ENCODE measurements at regions not wholly inside any gene's neighbourhood (a gene's known extent, or its start where the extent isn't known, plus 50 kb on each side); places are given as distances from the start of the nearest gene placed in this dataset.

- Histone ChIP-seq H2AFZ (ENCODE audit: low read depth, low read length) (no peak overlapping the region), H3K27ac (ENCODE audit: low read length) (no peak overlapping the region), H3K4me2 (ENCODE audit: low read length) (no peak overlapping the region), H3K36me3 (ENCODE audit: insufficient read depth, low read length) (no peaks in the 10 kb centered on the region), H3K9me3 (ENCODE audit: low read length) (no peaks in the 10 kb centered on the region), H3K4me3 (ENCODE audit: low read length) (no peak overlapping the region), H3K79me2 (replicated peaks; ENCODE audit: insufficient read depth, low read length) (no peaks in the 10 kb centered on the region), H4K20me1 (ENCODE audit: insufficient read depth) (no peaks in the 10 kb centered on the region), H3K27me3 (ENCODE audit: insufficient read depth, low read depth, low read length) (no peaks in the 10 kb centered on the region), H3K9me2 (ENCODE audit: insufficient read depth, low read length) (no peaks in the 10 kb centered on the region), H3K9ac (ENCODE audit: low read length) (no peak overlapping the region), H3F3A (ENCODE audit: insufficient read depth, low read length, poor library complexity, severe bottlenecking) (no peaks in the 10 kb centered on the region)
- no peak for TF ChIP-seq RAD21 (conservative IDR thresholded peaks at IDR 0.05)
- no peak for TF ChIP-seq CTCF (IDR thresholded peaks at IDR 0.05; ENCODE audit: poor library complexity, severe bottlenecking)
- no peak for TF ChIP-seq SMC3 (conservative IDR thresholded peaks at IDR 0.05; ENCODE audit: poor library complexity)
- no peak for TF ChIP-seq EZH2 (IDR thresholded peaks at IDR 0.05; ENCODE audit: borderline replicate concordance, insufficient read depth, low read length, poor library complexity, severe bottlenecking)
- TF ChIP-seq POLR2AphosphoS5 (IDR thresholded peaks at IDR 0.05), result no peak
- TF ChIP-seq EP300 (conservative IDR thresholded peaks at IDR 0.05; ENCODE audit: poor library complexity, severe bottlenecking), result no peak
- TF ChIP-seq REST (IDR thresholded peaks at IDR 0.05; ENCODE audit: borderline replicate concordance), result no peak
- TF ChIP-seq TAF1 (IDR thresholded peaks at IDR 0.05; ENCODE audit: low read depth), result no peak
- TF ChIP-seq MXI1 (conservative IDR thresholded peaks at IDR 0.05; ENCODE audit: poor library complexity, severe bottlenecking), result no peak
Observed at GRCh38 chr18:78126536-78126935, 853.1 kb upstream of the SALL3 start.

- Histone ChIP-seq H3K27ac (ENCODE audit: low read length) (no peak overlapping the region), H3K4me3 (ENCODE audit: low read length) (no peak overlapping the region), H3K79me2 (replicated peaks; ENCODE audit: insufficient read depth, low read length) (no peaks in the 10 kb centered on the region), H3K9me3 (ENCODE audit: low read length) (no peaks in the 10 kb centered on the region), H3F3A (ENCODE audit: insufficient read depth, low read length, poor library complexity, severe bottlenecking) (no peaks in the 10 kb centered on the region), H4K20me1 (ENCODE audit: insufficient read depth) (no peaks in the 10 kb centered on the region), H3K27me3 (ENCODE audit: insufficient read depth, low read depth, low read length) (no peaks in the 10 kb centered on the region), H3K9ac (ENCODE audit: low read length) (no peak overlapping the region), H3K9me2 (ENCODE audit: insufficient read depth, low read length) (no peaks in the 10 kb centered on the region), H3K36me3 (ENCODE audit: insufficient read depth, low read length) (no peaks in the 10 kb centered on the region), H2AFZ (ENCODE audit: low read depth, low read length) (no peak overlapping the region), H3K4me2 (ENCODE audit: low read length) (no peak overlapping the region)
- TF ChIP-seq TAF1 (IDR thresholded peaks at IDR 0.05; ENCODE audit: low read depth) (no peak), REST (IDR thresholded peaks at IDR 0.05; ENCODE audit: borderline replicate concordance) (no peak), MXI1 (conservative IDR thresholded peaks at IDR 0.05; ENCODE audit: poor library complexity, severe bottlenecking) (no peak), RAD21 (conservative IDR thresholded peaks at IDR 0.05) (no peak), CTCF (IDR thresholded peaks at IDR 0.05; ENCODE audit: poor library complexity, severe bottlenecking) (no peak), EZH2 (IDR thresholded peaks at IDR 0.05; ENCODE audit: borderline replicate concordance, insufficient read depth, low read length, poor library complexity, severe bottlenecking) (no peak), SMC3 (conservative IDR thresholded peaks at IDR 0.05; ENCODE audit: poor library complexity) (no peak), POLR2AphosphoS5 (IDR thresholded peaks at IDR 0.05) (no peak), EP300 (conservative IDR thresholded peaks at IDR 0.05; ENCODE audit: poor library complexity, severe bottlenecking) (no peak)
Observed at GRCh38 chr18:78127041-78127440, 852.6 kb upstream of the SALL3 start.
